T-helper 2 cell treated with Interferon-gamma antibody and Interleukin-4, amounts not matched to agents 5 μg/mL and 100 μg/mL, for 36 hours (primary cell): ENCODE measurements at regions not wholly inside any gene's neighbourhood (a gene's known extent, or its start where the extent isn't known, plus 50 kb on each side); places are given as distances from the start of the nearest gene placed in this dataset.

Source experiments
- DNase-seq: peaks from one replicate; pipeline ENCODE4 v3.0.0; 2021; ENCODE audit warnings: low spot score
- H3K27ac Mint-ChIP-seq: one replicate; pipeline ENCODE4 v1.8.0; 2021; ENCODE audit warnings: mild to moderate bottlenecking, mixed read lengths
- H3K27me3 Mint-ChIP-seq: one replicate; pipeline ENCODE4 v1.8.0; 2021; ENCODE audit warnings: low read depth, mixed read lengths
- H3K36me3 Mint-ChIP-seq: one replicate; pipeline ENCODE4 v1.8.0; 2021; ENCODE audit warnings: low read depth, mixed read lengths
- H3K4me1 Mint-ChIP-seq: one replicate; pipeline ENCODE4 v1.8.0; 2021; ENCODE audit warnings: low read depth, mixed read lengths
- H3K4me3 Mint-ChIP-seq: one replicate; pipeline ENCODE4 v1.8.0; 2022; ENCODE audit warnings: mild to moderate bottlenecking, moderate library complexity, mixed read lengths
- H3K9me3 Mint-ChIP-seq: one replicate; pipeline ENCODE4 v1.8.0; 2021; ENCODE audit warnings: mixed read lengths

- no peaks in the 10 kb centered on the region for H3K27me3 Mint-ChIP-seq
- H3K9me3 Mint-ChIP-seq = peaks cover under 1% of the 10 kb centered on the region
- no peak overlapping the region for H3K4me3 Mint-ChIP-seq
- no peaks in the 10 kb centered on the region for H3K36me3 Mint-ChIP-seq
- peak overlapping the region; percentile 51 for H3K27ac Mint-ChIP-seq
- peak; percentile 40 for DNase-seq
- H3K4me1 Mint-ChIP-seq = peaks cover 29% of the 10 kb centered on the region
These were observed 214.1 kb downstream of the DUSP6 start for GRCh38 chr12:89138048-89138852.

DNA sequence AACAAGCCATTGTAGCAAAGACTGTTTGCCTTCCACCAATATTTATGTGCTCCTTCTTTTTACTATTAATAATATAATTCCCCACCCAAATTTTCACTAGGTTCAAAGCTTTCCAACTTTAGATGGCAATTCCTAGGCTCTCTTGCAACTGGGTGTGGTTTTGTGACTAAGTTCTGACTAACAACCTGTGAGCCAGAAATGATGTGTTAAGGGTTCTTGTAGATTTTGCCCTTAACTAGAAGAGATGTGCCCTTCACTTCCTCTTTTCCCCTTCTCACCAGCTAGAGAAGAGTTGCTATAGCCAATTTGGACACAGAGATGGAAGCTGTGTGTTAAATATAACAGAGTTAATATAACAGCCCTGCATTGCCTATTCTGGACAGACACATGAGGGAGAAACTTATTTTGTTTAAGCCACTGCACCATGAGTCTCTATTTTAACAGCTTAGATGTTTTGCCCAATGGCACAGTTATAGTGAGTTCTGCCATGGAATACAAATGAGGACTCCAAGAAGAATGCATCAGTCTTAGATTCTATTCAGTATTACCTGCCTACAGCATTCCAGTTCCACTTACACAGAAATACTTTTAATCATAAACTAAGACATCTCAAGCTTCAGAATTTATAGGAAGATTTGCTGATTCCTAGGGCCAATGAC, 216.2 kb downstream of the DUSP6 start:
- H3K4me1 Mint-ChIP-seq = peaks cover 27% of the 10 kb centered on the region

GRCh38 chr12:89134213-89134770, 218.0 kb downstream of the DUSP6 start:
- H3K27me3 Mint-ChIP-seq = no peaks in the 10 kb centered on the region
- H3K4me1 Mint-ChIP-seq = peaks cover 26% of the 10 kb centered on the region
- H3K27ac Mint-ChIP-seq = no peak overlapping the region
- H3K36me3 Mint-ChIP-seq = peaks cover 3% of the 10 kb centered on the region
- H3K4me3 Mint-ChIP-seq = no peak overlapping the region
- DNase-seq = no peak
- H3K9me3 Mint-ChIP-seq = peaks cover 7% of the 10 kb centered on the region

More for the DNA sequence above, 216.2 kb downstream of the DUSP6 start:
- H3K27me3 Mint-ChIP-seq = no peaks in the 10 kb centered on the region
- peaks cover 2% of the 10 kb centered on the region for H3K36me3 Mint-ChIP-seq
- DNase-seq = peak; percentile 19
- H3K9me3 Mint-ChIP-seq = peaks cover 4% of the 10 kb centered on the region
- no peak overlapping the region for H3K27ac Mint-ChIP-seq
- H3K4me3 Mint-ChIP-seq = no peak overlapping the region

DNA sequence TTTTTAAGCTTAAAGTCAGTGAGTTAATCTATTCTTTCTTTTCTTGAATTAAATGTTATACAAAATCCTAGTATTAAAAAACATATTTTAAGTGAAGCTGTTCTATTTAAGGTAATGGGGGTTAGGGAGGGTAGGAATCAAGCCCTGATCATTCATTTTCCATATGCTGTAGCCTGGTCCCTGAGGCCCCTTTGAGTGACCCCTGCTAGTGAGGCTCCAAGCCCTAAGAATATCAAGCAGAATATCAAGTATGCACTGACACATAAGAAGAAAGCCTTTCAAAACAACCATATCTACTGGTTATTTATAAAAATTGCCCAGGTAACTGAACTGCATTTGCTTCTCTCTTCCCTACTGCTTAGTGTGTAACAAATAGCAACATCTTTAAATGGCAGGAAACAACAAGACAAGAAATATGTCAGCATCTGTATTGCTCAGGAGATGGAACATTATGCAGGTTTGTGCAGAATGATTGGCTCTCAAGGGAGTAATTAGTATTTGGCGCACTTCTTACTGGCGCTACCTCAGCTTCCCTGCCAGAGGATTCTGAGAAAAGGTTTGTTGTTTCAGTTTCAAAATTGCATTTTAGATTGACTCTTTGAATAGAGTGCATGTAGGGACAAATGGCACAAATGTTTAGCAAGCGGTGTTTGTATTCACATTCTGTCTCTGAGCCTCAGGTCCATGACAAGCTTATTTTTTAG, 223.0 kb downstream of the DUSP6 start:
- no peak overlapping the region for H3K4me3 Mint-ChIP-seq
- no peak for DNase-seq
- no peaks in the 10 kb centered on the region for H3K27me3 Mint-ChIP-seq
- H3K27ac Mint-ChIP-seq = peak overlapping the region; percentile 3
- peaks cover 8% of the 10 kb centered on the region for H3K9me3 Mint-ChIP-seq
- H3K36me3 Mint-ChIP-seq = peaks cover 10% of the 10 kb centered on the region
- peaks cover 1% of the 10 kb centered on the region for H3K4me1 Mint-ChIP-seq

- Mint-ChIP-seq H3K36me3 (peaks cover 8% of the 10 kb centered on the region), H3K9me3 (peaks cover 16% of the 10 kb centered on the region), H3K4me1 (peaks cover 1% of the 10 kb centered on the region), H3K4me3 (no peak overlapping the region), H3K27ac (no peak overlapping the region), H3K27me3 (no peaks in the 10 kb centered on the region)
- no peak for DNase-seq
These were observed 225.6 kb downstream of the DUSP6 start for GRCh38 chr12:89126712-89127111.

DNA sequence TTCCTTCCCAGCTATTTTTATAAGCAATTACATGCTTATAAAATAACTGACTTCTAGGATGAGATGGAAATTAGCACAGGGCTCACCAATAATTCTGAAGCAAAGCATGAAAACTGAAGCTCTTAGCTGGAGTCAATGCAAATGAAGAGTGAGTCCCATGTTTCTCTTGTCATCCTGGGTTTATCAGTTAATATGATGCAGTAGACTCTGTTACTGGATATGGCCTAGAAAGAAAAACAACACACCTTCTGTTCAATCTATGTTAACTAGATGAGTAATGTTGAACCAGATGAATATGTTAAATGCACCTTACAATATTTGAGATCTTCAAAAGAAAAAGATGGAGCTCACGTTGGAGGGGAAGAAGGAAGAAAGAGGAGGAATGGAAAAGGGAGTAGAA, 229.4 kb downstream of the DUSP6 start:
- Mint-ChIP-seq H3K4me3 (no peak overlapping the region), H3K27ac (no peak overlapping the region), H3K4me1 (peaks cover 3% of the 10 kb centered on the region), H3K27me3 (no peaks in the 10 kb centered on the region), H3K9me3 (peaks cover 17% of the 10 kb centered on the region), H3K36me3 (peaks cover 2% of the 10 kb centered on the region)
- no peak for DNase-seq

DNA sequence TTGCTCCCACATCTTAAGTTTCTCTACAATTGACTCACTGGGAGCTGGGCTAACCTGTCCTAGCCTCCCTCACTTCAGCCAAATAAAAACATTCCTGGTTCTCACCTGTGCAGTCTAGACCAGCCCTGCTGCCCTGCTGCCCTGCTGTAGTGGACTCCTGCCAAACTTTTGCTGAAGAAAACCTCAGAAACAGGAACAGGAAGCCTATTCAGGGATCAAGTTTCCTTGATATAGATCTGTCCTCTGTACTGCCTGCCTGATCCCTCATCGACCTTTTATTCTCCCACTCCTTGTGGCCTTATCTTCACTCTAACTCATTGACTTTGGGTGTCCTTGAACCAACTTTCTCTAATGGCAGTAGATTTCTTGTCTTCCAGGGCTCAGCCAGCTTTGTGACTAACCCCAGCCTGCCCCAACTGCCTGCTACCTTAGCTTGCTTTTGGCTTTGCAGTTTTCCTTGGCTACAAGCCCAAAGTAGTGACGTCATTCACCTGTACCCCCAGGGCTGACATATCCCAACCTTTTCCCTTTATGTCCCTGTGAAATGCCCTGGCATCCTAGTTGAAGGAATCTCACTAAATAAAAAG, 234.8 kb downstream of the DUSP6 start:
- Mint-ChIP-seq H3K36me3 (peaks cover 2% of the 10 kb centered on the region), H3K4me1 (peaks cover 11% of the 10 kb centered on the region), H3K27me3 (no peaks in the 10 kb centered on the region), H3K9me3 (peaks cover 10% of the 10 kb centered on the region), H3K27ac (no peak overlapping the region), H3K4me3 (no peak overlapping the region)
- no peak for DNase-seq

GRCh38 chr12:89111964-89112363, 240.3 kb downstream of the DUSP6 start:
- no peaks in the 10 kb centered on the region for H3K4me1 Mint-ChIP-seq
- no peak overlapping the region for H3K4me3 Mint-ChIP-seq
- H3K36me3 Mint-ChIP-seq = no peaks in the 10 kb centered on the region

DNA sequence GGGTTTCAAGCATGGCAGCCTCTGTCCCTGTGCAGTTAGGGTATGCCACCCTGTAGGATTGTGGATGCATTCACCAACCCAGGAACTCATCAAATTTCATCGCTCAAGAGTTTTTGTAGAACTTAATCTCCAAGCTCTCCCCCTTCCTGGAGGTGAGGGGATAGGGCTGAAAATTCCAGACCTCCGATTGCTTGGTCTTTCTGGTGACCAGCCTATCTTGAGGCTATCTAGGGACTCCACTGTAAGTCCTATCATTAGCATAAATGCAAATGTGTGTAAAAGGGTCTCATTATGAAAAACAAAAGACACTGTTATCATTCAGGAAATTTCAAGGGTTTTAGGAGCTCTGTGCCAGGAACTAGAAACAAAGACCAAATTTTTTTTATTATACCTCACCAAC, 244.0 kb downstream of the DUSP6 start:
- Mint-ChIP-seq H3K36me3 (no peaks in the 10 kb centered on the region), H3K4me3 (no peak overlapping the region), H3K4me1 (no peaks in the 10 kb centered on the region)

More at GRCh38 chr12:89111964-89112363, 240.3 kb downstream of the DUSP6 start:
- DNase-seq = no peak
- H3K27me3 Mint-ChIP-seq = no peaks in the 10 kb centered on the region
- peaks cover 5% of the 10 kb centered on the region for H3K9me3 Mint-ChIP-seq
- no peak overlapping the region for H3K27ac Mint-ChIP-seq

GRCh38 chr12:89106950-89107349, 245.4 kb downstream of the DUSP6 start:
- no peak overlapping the region for H3K4me3 Mint-ChIP-seq
- DNase-seq = no peak
- H3K27me3 Mint-ChIP-seq = no peaks in the 10 kb centered on the region
- H3K36me3 Mint-ChIP-seq = no peaks in the 10 kb centered on the region
- H3K9me3 Mint-ChIP-seq = no peaks in the 10 kb centered on the region
- H3K4me1 Mint-ChIP-seq = peaks cover 4% of the 10 kb centered on the region
- no peak overlapping the region for H3K27ac Mint-ChIP-seq

More for the DNA sequence above, 244.0 kb downstream of the DUSP6 start:
- Mint-ChIP-seq H3K27me3 (no peaks in the 10 kb centered on the region), H3K9me3 (no peaks in the 10 kb centered on the region), H3K27ac (no peak overlapping the region)
- DNase-seq = no peak

GRCh38 chr12:89105243-89105642, 247.1 kb downstream of the DUSP6 start:
- Mint-ChIP-seq H3K4me1 (peaks cover 7% of the 10 kb centered on the region), H3K27me3 (no peaks in the 10 kb centered on the region)

DNA sequence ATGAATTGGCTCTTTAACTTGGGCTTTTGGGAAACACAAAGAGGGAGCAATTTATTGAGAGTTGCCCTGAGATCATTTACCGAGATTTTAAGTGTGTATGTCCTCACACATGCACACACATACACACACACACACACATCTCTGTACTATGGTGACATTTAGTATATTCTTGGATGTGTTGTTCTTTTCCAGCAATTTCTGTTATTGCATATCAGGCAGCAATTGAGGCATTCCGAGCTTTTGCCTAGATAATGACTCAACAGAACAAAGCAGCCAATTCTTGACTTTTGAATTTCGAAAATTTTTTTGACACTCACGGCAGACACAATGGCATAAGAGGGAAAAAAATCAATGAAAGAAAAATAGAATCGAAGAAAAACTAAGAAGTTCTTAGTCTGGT, 248.5 kb downstream of the DUSP6 start:
- H3K36me3 Mint-ChIP-seq = no peaks in the 10 kb centered on the region
- H3K4me1 Mint-ChIP-seq = peaks cover 7% of the 10 kb centered on the region
- no peak overlapping the region for H3K4me3 Mint-ChIP-seq
- no peak for DNase-seq
- H3K9me3 Mint-ChIP-seq = no peaks in the 10 kb centered on the region
- no peaks in the 10 kb centered on the region for H3K27me3 Mint-ChIP-seq
- H3K27ac Mint-ChIP-seq = no peak overlapping the region

More at GRCh38 chr12:89105243-89105642, 247.1 kb downstream of the DUSP6 start:
- H3K36me3 Mint-ChIP-seq = no peaks in the 10 kb centered on the region
- no peak overlapping the region for H3K27ac Mint-ChIP-seq
- DNase-seq = no peak
- no peak overlapping the region for H3K4me3 Mint-ChIP-seq
- no peaks in the 10 kb centered on the region for H3K9me3 Mint-ChIP-seq

DNA sequence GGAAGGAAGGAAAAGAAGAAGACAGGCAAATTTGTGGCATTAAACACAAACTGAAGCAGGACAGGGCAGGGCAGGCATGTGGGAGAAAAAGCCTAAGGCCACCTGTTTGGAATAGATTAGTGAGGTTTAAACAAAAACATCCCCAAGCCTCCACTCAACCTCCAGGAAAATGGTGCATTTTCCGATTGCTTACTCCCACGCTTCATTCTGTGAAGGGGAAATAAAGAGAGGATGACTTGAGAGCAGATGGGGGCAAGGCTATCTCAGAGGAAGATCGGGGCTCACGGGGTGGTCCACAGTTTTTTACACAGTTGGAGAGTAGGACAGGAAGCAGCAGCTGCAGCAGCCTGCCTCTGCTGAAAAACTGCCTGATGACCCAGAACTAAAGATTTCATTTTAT, 250.9 kb downstream of the DUSP6 start:
- Mint-ChIP-seq H3K27me3 (no peaks in the 10 kb centered on the region), H3K4me1 (peaks cover 7% of the 10 kb centered on the region), H3K36me3 (no peaks in the 10 kb centered on the region), H3K9me3 (no peaks in the 10 kb centered on the region), H3K4me3 (no peak overlapping the region), H3K27ac (no peak overlapping the region)
- no peak for DNase-seq
